GM10248 (cell line): ENCODE measurements at regions not wholly inside any gene's neighbourhood (a gene's known extent, or its start where the extent isn't known, plus 50 kb on each side); places are given as distances from the start of the nearest gene placed in this dataset.
A peak's percentile ranks its signal among the peaks of the same experiment; 100 is the strongest.

Experiments
- CTCF ChIA-PET: fragments of 300-600 bp; sonication (Branson Sonifier 250); formaldehyde crosslinking; extraction: SDS; loops from one replicate; lab custom pipeline; 2021; ENCODE audit warnings: antibody characterized with exemption; lab: Yijun Ruan, JAX
- POLR2A ChIA-PET: fragments of 350-650 bp; sonication (Branson Sonifier 250); formaldehyde crosslinking; extraction: SDS; loops from one replicate; lab custom pipeline; 2020; ENCODE audit warnings: antibody characterized with exemption; lab: Yijun Ruan, JAX
- DNase-seq: peaks from one replicate; pipeline ENCODE4 v3.0.0; 2012; ENCODE audit errors: extremely low spot score
- TF ChIP-seq, protein P1 (sequence below): IDR thresholded peaks from 2 replicates; pipeline ENCODE4 v1.5.1; 2012; ENCODE audit warnings: mild to moderate bottlenecking, low read depth; ENCODE audit errors: extremely low read depth, missing control alignments, control extremely low read depth

DNA sequence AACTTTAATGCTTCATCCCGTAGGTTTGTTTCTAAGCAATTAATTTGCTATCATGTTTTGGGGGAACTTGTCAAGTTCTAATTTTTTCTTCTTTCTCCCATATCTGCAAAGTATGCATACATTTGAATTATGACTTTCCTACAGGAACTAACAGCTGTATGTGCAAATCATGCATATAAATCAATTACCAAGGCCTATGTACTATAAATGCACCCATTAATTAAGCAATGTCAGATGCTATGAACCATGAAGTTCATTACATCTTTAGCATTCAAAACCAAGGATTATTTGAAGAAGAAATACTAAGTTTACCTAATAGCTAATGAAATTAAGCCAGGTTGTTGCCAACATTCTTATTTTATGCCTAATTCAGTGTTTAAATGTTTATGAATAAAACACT lies 851.3 kb downstream of the TFAP2A start:
- ChIA-PET POLR2A (no interaction called here), CTCF (interaction anchor here (2.0 kb wide), 1 partner anchor 9 kb away, joined by 5 read pairs; no protein-coding TSS in a partner anchor)
- no peak for DNase-seq
- TF ChIP-seq, protein P1, sequence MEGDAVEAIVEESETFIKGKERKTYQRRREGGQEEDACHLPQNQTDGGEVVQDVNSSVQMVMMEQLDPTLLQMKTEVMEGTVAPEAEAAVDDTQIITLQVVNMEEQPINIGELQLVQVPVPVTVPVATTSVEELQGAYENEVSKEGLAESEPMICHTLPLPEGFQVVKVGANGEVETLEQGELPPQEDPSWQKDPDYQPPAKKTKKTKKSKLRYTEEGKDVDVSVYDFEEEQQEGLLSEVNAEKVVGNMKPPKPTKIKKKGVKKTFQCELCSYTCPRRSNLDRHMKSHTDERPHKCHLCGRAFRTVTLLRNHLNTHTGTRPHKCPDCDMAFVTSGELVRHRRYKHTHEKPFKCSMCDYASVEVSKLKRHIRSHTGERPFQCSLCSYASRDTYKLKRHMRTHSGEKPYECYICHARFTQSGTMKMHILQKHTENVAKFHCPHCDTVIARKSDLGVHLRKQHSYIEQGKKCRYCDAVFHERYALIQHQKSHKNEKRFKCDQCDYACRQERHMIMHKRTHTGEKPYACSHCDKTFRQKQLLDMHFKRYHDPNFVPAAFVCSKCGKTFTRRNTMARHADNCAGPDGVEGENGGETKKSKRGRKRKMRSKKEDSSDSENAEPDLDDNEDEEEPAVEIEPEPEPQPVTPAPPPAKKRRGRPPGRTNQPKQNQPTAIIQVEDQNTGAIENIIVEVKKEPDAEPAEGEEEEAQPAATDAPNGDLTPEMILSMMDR, result no peak

DNA sequence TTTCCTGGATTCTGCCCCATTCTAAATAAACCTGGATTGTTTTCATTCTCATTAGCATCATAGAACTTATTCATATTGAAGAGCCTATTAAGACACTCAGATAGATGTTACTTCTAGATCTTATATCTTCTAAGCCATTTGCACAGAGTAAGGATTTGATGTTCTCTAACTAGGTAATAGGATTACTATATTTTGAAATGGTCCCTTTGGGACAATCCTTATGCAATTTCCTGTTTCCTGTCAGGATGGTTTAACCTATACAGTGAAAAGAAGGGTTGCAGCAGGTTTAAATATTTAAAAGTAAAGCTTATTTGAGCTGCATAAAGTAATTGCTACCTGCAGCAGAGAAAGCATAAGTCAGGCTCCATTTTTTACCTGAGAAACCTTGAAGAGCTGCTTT lies 860.1 kb downstream of the TFAP2A start:
- TF ChIP-seq, protein P1, result no peak
- CTCF ChIA-PET, result interaction anchor here (1.1 to 1.4 kb wide), 2 partner anchors 8 to 31 kb away, joined by 3 to 5 read pairs; no protein-coding TSS in a partner anchor
- POLR2A ChIA-PET, result no interaction called here
- no peak for DNase-seq

DNA sequence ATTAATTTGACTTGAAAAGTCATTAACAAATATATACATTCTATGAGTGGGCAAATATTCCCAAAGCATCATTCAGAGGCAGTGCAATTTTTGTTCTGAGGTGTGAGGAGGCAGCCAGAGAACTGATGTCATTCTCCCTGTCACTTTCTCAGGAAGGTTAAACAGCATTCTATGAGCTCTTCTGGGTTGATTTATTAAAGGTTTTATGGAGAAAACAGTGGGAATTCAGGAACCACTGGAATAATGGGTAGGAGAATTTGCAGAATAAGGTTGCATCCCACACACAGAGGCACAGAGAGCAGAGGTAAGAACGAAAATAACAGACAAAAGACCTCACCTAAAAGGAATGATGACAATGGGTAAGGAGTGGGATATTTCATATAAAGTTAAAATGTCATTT lies 860.6 kb downstream of the TFAP2A start:
- TF ChIP-seq, protein P1, result no peak
- CTCF ChIA-PET, result interaction anchor here (1.1 to 1.4 kb wide), 2 partner anchors 9 to 32 kb away, joined by 3 to 5 read pairs; no protein-coding TSS in a partner anchor
- POLR2A ChIA-PET, result no interaction called here
- DNase-seq, result no peak

DNA sequence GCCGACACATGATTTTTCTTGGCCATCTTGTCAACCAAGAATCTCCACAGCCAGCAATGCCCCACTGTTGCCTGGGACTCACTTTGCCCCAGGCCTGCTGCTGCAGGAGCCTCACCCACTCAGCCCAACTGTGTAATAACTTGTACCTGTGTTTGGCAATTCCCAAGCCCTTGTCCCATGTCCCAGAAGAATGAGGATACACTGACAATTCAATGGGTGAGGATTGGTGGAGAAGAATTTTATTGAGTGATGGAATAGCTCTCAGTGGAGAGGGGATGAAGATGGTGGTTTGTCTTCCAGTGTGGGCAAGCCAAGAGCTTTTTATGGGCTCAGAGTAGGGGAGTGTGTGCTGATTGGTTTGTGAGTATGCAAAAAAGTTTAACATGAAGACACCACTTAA lies 861.9 kb downstream of the TFAP2A start:
- POLR2A ChIA-PET, result no interaction called here
- CTCF ChIA-PET, result no interaction called here
- no peak for DNase-seq
- TF ChIP-seq, protein P1, result no peak

DNA sequence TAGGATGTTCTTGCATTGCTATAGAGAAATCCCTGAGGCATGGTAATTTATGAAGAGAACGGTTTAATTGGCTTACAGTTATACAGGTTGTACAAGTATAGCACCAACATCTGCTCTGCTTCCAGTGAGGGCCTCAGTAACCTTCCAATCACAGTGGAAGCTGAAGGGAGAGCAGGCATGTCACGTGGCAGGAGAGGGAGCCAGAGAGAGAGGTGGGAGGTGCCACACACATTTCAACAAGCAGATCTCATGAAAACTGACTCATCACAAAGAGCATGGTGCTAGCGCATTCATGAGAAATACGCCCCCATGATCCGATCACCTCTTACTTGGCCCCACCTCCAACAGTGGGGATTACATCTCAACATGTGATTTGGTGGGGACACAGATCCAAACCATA lies 871.2 kb downstream of the TFAP2A start:
- no peak for DNase-seq
- ChIA-PET CTCF (no interaction called here), POLR2A (no interaction called here)
- TF ChIP-seq, protein P1, result no peak

DNA sequence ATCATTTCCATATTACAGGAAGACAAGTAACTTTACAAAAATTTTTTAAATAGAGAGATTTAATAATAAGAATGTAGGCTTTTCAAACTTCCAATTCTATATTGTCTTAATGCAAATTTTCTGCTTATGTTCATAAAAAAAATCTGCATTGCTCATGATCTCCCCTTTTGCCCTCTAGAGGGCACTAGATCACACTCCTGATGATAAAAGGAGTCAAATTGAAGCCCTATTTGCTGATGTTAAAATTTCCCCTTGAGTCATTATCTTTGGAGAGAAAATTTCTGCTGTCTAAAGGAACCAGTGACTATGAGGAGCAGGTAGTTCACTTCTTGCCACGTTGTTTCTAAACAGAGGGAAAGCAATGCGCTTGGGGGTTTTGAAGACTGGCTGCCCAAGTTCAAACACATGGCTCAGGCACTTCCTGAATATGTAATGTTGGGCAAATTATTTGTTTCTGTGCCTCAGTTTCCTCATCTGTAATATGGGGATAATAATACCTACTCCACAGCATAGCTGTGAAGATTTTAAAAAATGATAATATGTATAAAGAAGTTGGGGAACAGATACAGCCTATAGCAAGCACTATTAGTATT lies 874.2 kb downstream of the TFAP2A start:
- DNase-seq, result peak; percentile 19
- ChIA-PET POLR2A (no interaction called here), CTCF (interaction anchor here (1.1 to 2.3 kb wide), 2 partner anchors 15 to 889 kb away, joined by 3 to 7 read pairs; no protein-coding TSS in a partner anchor)
- TF ChIP-seq, protein P1, result peak; percentile 62
